ENCODE measurements at regions not wholly inside any gene's neighbourhood (a gene's known extent, or its start where the extent isn't known, plus 50 kb on each side); places are given as distances from the start of the nearest gene placed in this dataset.

- ChIA-PET POLR2A (no interaction called here), CTCF (interaction anchor here (1.0 kb wide), 1 partner anchor 257 kb away, joined by 3 read pairs; no protein-coding TSS in a partner anchor)
- Histone ChIP-seq H3K9me3 (no peaks in the 10 kb centered on the region), H3K4me2 (no peak overlapping the region), H2AFZ (ENCODE audit: low read depth) (no peak overlapping the region), H3K27me3 (ENCODE audit: insufficient read depth) (no peaks in the 10 kb centered on the region), H4K20me1 (ENCODE audit: insufficient read depth) (no peaks in the 10 kb centered on the region), H3K79me2 (ENCODE audit: insufficient read depth) (no peaks in the 10 kb centered on the region), H3K27ac (ENCODE audit: low read depth in 2 of 2, low read length in 1 of 2) (no peak overlapping the region), H3K9ac (no peak overlapping the region), H3K36me3 (replicated peaks in 1 of 2; ENCODE audit: control insufficient read depth in 1 of 2, insufficient read depth in 2 of 2, low read length in 1 of 2) (no peaks in the 10 kb centered on the region), H3K4me1 (ENCODE audit: control insufficient read depth in 1 of 2, insufficient read depth in 2 of 2, low read depth in 1 of 2, low read length in 1 of 2) (no peaks in the 10 kb centered on the region), H3K4me3 (ENCODE audit: low read depth in 2 of 2, low read length in 1 of 2) (no peak overlapping the region), H3K9me2 (no peaks in the 10 kb centered on the region), H3F3A (replicated peaks; ENCODE audit: insufficient read depth) (no peaks in the 10 kb centered on the region)
- TF ChIP-seq NFIC (IDR thresholded peaks at IDR 0.05; ENCODE audit: borderline replicate concordance): no peak
- TF ChIP-seq TEAD4 (IDR thresholded peaks at IDR 0.05; ENCODE audit: borderline replicate concordance, insufficient read depth): no peak
- no peak for TF ChIP-seq GATA2 (CRISPR knock-in tag; IDR thresholded peaks at IDR 0.05)
- no peak for TF ChIP-seq RCOR1 (IDR thresholded peaks at IDR 0.05; ENCODE audit: low read length)
- no peak for TF ChIP-seq ZBTB33 (IDR thresholded peaks at IDR 0.05; ENCODE audit: borderline replicate concordance, low read depth)
- TF ChIP-seq SMC3 (IDR thresholded peaks at IDR 0.05; ENCODE audit: low read depth, low read length): no peak
- no peak for TF ChIP-seq USF2 (IDR thresholded peaks at IDR 0.05; ENCODE audit: borderline replicate concordance, low read depth, low read length)
- no peak for TF ChIP-seq EP300 (IDR thresholded peaks at IDR 0.05; ENCODE audit: borderline replicate concordance in 1 of 2, low read depth in 1 of 2, low read length in 1 of 2)
- TF ChIP-seq FOXJ3 (CRISPR knock-in tag; IDR thresholded peaks at IDR 0.05): no peak
- no peak for TF ChIP-seq MEF2A (IDR thresholded peaks at IDR 0.05; ENCODE audit: borderline replicate concordance, low read depth)
- TF ChIP-seq YY1 (IDR thresholded peaks at IDR 0.05; ENCODE audit: low read depth): no peak
- no peak for TF ChIP-seq TCF12 (IDR thresholded peaks at IDR 0.05)
- no peak for TF ChIP-seq POLR2AphosphoS5 (IDR thresholded peaks at IDR 0.05; ENCODE audit: low read depth, low read length)
- no peak for DNase-seq
These were observed 297.3 kb upstream of the MMADHC start for GRCh38 chr2:149884871-149885270.

- no peak overlapping the region for H3K27ac ChIP-seq (ENCODE audit: low read depth in 2 of 2, low read length in 1 of 2)
- WGBS (ENCODE audit: low lambda C conversion rate): 74% methylated on average over 1 of the region's 1 CpG
- H3K4me3 ChIP-seq (ENCODE audit: low read depth in 2 of 2, low read length in 1 of 2): no peak overlapping the region
- no peaks in the 10 kb centered on the region for H3K79me2 ChIP-seq (ENCODE audit: insufficient read depth)
- no peak overlapping the region for H3K9ac ChIP-seq
- ChIA-PET CTCF (no interaction called here), POLR2A (no interaction called here)
- DNase-seq: no peak
- H4K20me1 ChIP-seq (ENCODE audit: insufficient read depth): no peaks in the 10 kb centered on the region
- H3K27me3 ChIP-seq (ENCODE audit: insufficient read depth): no peaks in the 10 kb centered on the region
- no peaks in the 10 kb centered on the region for H3K9me3 ChIP-seq
- H3F3A ChIP-seq (replicated peaks; ENCODE audit: insufficient read depth): no peaks in the 10 kb centered on the region
- no peaks in the 10 kb centered on the region for H3K36me3 ChIP-seq (replicated peaks in 1 of 2; ENCODE audit: control insufficient read depth in 1 of 2, insufficient read depth in 2 of 2, low read length in 1 of 2)
- no peak overlapping the region for H3K4me2 ChIP-seq
- no peak overlapping the region for H2AFZ ChIP-seq (ENCODE audit: low read depth)
- no peaks in the 10 kb centered on the region; a peak in 1 of 4 replicates for H3K4me1 ChIP-seq (ENCODE audit: control insufficient read depth in 1 of 2, insufficient read depth in 2 of 2, low read depth in 1 of 2, low read length in 1 of 2)
- H3K9me2 ChIP-seq: no peaks in the 10 kb centered on the region
- no peak for TF ChIP-seq GATA2 (CRISPR knock-in tag; IDR thresholded peaks at IDR 0.05)
- no peak for TF ChIP-seq NRF1 (IDR thresholded peaks at IDR 0.05; ENCODE audit: low read depth, low read length)
- TF ChIP-seq FOXJ3 (CRISPR knock-in tag; IDR thresholded peaks at IDR 0.05): no peak
- TF ChIP-seq GABPA (IDR thresholded peaks at IDR 0.05; ENCODE audit: low read depth): no peak
- no peak for TF ChIP-seq RAD21 (IDR thresholded peaks at IDR 0.05; ENCODE audit: low read length)
- TF ChIP-seq ELF1 (IDR thresholded peaks at IDR 0.05): no peak
- no peak for TF ChIP-seq RCOR1 (IDR thresholded peaks at IDR 0.05; ENCODE audit: low read length)
- TF ChIP-seq EZH2phosphoT487 (IDR thresholded peaks at IDR 0.05; ENCODE audit: borderline replicate concordance, low read depth): no peak
- no peak for TF ChIP-seq EP300 (IDR thresholded peaks at IDR 0.05; ENCODE audit: borderline replicate concordance in 1 of 2, low read depth in 1 of 2, low read length in 1 of 2)
- TF ChIP-seq RFX5 (IDR thresholded peaks at IDR 0.05; ENCODE audit: low read length): no peak
- TF ChIP-seq TCF12 (IDR thresholded peaks at IDR 0.05): no peak
- TF ChIP-seq TAF1 (IDR thresholded peaks at IDR 0.05; ENCODE audit: borderline replicate concordance, low read depth, low read length): no peak
- TF ChIP-seq IRF3 (IDR thresholded peaks at IDR 0.05; ENCODE audit: low read depth, low read length): no peak
- TF ChIP-seq JUND (IDR thresholded peaks at IDR 0.05): no peak
- TF ChIP-seq USF1 (IDR thresholded peaks at IDR 0.05; ENCODE audit: borderline replicate concordance, low read depth): no peak
- TF ChIP-seq PBX3 (IDR thresholded peaks at IDR 0.05): no peak
These were observed 290.3 kb upstream of the MMADHC start for GRCh38 chr2:149877913-149878312.
